ENCODE measurements at regions not wholly inside any gene's neighbourhood (a gene's known extent, or its start where the extent isn't known, plus 50 kb on each side); places are given as distances from the start of the nearest gene placed in this dataset.
"Not testable (repeated sequence)": the region's sequence is repeated elsewhere in the genome, so short reads cannot be mapped to it uniquely, and the experiment has no call there.

DNA sequence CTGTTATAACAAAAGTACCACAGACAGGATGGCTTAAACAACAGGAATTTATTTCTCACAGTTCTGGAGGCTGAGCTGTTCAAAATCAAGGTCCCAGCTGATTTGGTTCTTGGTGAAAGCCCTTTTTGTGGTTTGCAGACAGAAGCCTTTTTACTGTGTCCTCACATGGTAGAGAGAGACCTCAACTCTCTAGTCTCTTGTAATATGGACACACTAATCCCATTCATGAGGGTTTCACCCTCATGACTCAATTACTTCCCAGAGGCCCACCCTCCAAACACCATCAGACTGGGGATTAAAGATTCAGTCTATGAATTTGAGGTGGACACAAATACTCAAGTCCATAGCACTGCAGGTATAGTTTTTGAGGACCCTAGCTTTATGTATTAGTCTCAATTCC, 97.3 kb upstream of the WIPF3 start:
- not testable (repeated sequence) for DNase-seq

DNA sequence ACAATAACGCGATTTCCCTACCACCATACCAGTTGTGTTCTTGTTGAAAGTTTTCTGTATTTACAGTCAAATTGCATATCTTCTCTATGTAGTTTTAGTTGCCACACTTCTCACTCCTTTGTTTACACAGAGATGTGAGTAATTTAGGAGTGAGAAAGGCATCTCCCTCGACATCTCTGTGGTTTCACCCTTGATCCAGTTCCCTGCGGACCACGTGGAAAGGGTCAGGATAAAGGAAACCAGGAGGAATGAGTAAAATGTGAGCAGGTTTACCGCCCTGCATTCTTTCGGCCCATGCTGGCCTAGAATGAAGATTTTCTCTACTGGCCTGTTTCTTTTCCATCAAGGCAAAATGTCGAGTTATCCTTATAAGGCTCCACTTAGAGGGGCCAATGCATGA, 83.2 kb upstream of the WIPF3 start:
- DNase-seq = not testable (repeated sequence)

DNA sequence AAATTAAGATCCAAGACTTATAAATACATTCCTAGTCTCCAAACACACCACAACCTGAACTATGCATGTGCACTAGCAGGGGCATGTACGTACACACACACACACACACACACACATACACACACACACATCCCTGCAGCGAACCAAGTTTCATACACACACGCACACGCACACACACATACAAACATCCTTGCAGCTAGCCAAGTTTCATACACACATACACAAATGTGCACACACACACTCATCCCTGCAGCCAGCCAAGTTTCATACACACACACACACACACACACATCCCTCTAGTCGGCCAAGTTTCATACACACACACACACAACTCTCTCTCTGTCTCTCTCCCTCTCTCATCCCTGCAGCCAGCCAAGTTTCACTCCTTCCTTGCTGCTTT, 82.7 kb upstream of the WIPF3 start:
- DNase-seq = no peak

GRCh38 chr7:29729534-29730165, 76.7 kb upstream of the WIPF3 start:
- not testable (repeated sequence) for DNase-seq

DNA sequence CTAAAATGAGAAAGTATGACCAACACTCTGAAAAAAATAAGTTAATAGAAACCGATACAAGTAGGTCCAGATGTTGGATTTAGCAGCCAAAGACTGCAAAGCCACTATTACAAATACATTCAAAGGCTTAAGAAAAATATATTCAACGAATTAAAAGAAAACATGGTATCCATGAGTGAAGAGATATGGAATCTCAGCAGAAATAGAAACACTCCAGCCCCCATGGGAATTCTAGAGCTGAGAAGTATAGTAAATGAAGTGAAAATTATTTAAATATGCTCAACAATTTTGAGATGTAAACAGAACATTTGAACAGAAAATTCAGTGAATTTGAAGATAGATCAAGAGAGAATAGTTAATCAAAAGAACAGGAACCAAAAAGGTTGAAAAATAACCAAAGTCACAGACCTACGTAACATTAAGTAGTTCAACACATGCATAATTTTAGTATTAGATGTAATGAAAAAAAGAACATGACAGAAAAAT, 72.0 kb upstream of the WIPF3 start:
- DNase-seq = no peak

DNA sequence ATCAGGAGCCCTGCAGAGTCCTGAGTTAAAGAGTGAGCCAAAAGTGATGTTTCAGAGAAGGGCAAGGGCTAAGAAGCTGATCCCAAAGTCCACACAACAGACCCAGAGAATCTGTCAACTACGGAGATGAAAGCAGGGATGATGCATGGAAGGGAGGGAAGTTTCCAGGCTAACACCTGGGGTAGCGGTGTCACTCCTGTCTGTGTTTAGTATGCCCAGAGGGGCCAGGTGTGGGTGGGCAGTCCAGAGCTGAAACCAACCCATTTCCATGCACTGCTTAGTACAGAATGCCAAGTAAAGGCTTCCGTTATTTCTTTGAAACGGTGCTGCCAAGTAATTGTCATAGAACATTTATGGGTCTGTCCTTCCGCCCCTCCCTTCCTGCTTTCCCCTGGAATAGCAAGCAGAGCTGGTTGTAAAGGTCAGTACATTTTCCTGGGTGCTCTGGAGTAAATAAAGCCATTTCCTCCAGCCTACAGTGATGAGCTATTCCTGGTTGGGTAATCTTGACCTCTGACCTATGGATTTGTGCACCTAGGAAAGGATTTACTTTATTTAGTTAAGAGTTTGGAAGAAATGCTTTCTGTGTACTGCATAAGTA, 58.6 kb upstream of the WIPF3 start:
- not testable (repeated sequence) for DNase-seq

DNA sequence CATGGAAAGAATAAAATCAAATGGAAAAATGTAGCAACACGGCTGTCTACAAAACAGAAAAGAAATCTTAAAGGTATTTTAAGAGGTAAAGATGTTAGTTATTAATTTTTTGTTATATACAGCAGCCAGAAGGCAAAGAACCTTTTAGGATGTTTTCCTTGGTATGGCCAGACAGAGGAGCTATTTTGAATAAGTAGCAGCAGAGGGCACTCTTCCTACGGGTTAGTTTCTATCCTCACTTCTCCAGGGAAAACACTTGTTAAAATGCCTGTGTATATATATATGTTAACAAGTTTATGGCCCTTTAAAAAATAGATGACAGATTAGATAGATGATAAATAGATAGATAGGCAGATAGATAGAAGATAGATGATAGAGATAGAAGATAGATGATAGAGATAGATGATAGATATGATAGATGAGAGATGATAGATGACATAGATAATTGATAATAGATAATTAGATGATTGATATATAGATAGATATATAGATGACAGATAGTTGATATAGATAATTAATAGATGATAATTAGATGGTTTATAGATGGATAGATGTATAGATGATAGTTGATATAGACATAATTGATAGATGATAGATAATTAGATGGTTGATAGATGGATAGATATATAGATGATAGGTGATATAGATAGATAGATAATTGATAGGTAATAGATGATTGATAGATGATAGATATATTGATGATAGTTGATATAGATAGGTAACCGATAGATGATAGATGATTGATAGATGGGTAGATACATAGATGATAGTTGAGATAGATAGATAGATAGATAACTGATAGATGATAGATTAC, 57.8 kb upstream of the WIPF3 start:
- DNase-seq = no peak

- no peak for DNase-seq
Observed at GRCh38 chr7:29749701-29750321, 56.5 kb upstream of the WIPF3 start.

DNA sequence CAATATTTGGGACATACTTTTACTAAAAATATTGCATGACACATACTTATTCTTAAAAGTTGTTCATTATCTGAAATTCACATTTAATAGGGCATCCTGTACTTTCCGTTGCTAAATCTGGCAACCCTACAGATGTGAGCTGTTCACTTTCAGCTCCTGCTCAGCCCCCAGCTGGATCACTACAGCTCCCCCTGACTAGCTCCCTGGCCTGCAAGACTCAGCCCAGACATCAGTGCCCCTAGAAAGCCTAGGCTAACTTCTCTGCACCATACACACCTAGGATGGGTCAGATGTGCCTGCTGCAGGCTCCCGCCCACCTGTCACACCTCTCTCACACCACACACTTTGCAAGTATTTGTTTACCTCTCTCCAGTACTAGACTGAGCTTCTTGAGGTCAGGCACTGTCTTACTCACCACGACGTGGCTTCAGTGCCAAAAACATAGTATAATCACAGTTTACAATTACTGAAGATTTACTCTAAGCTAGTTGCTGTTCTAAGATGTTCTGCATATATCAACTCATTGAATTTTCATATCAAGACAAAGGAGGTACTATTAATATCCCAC, 55.9 kb upstream of the WIPF3 start:
- DNase-seq = not testable (repeated sequence)

GRCh38 chr7:29751012-29751411, 55.3 kb upstream of the WIPF3 start:
- not testable (repeated sequence) for DNase-seq

DNA sequence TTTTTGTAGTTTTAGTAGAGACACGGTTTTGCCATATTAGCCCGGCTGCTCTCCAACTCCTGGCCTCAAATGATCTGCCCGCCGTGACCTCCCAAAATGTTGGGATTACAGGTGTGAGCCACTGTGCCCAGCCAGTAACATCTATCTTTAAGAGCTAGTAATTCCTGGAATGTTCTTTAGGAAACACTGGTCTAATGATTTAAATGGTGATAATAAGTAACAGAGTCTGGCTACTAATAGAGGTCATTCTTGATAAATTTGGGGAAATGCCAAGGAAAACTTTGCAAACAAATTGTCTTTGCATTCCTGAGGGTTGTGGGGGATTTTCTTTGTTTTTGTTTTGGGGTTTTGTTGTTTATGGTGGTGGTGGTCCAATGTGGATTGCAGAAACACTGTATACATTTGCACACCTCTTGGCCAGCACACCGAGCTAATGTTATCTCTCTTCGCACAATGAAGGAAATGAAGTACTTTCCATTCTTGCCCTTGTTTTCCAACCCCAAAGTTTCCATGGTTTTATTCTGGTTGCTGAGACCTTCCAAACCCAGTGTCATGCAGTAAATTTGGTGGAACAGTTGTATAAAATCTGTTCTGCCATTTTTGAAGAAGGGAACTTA, 51.3 kb upstream of the WIPF3 start:
- no peak for DNase-seq

All from stimulated activated naive CD4-positive, alpha-beta T cell (primary cell).